ENCODE measurements at regions not wholly inside any gene's neighbourhood (a gene's known extent, or its start where the extent isn't known, plus 50 kb on each side); places are given as distances from the start of the nearest gene placed in this dataset.

DNA sequence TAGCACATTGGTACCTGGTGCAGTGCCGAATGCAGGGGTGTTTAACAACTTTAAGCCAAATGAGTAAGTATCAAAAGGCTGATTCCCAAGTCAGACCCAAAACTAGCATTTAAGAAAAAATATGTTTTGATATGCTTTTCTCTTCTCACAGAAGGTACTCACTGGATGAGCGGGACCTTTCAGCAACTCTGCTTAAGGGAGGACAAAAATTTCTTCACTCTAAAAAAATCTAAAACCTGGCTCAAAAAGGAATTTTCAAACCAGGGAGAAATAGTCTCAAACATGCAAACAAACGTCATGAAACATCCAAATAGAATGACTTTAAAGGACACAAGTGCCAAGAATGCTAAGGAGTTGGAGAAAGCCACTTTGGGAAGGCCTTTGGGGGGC lies 962.1 kb downstream of the KCNMA1 start:
- TF ChIP-seq EGR1 (IDR thresholded peaks at IDR 0.05) (no peak), RAD21 (IDR thresholded peaks at IDR 0.05; ENCODE audit: low read depth) (no peak), FOXM1 (IDR thresholded peaks at IDR 0.05; ENCODE audit: borderline replicate concordance, low read depth) (no peak), TAF1 (IDR thresholded peaks at IDR 0.05; ENCODE audit: low read depth) (no peak), MAX (IDR thresholded peaks at IDR 0.05) (no peak)
- TF ChIP-seq, protein P1, sequence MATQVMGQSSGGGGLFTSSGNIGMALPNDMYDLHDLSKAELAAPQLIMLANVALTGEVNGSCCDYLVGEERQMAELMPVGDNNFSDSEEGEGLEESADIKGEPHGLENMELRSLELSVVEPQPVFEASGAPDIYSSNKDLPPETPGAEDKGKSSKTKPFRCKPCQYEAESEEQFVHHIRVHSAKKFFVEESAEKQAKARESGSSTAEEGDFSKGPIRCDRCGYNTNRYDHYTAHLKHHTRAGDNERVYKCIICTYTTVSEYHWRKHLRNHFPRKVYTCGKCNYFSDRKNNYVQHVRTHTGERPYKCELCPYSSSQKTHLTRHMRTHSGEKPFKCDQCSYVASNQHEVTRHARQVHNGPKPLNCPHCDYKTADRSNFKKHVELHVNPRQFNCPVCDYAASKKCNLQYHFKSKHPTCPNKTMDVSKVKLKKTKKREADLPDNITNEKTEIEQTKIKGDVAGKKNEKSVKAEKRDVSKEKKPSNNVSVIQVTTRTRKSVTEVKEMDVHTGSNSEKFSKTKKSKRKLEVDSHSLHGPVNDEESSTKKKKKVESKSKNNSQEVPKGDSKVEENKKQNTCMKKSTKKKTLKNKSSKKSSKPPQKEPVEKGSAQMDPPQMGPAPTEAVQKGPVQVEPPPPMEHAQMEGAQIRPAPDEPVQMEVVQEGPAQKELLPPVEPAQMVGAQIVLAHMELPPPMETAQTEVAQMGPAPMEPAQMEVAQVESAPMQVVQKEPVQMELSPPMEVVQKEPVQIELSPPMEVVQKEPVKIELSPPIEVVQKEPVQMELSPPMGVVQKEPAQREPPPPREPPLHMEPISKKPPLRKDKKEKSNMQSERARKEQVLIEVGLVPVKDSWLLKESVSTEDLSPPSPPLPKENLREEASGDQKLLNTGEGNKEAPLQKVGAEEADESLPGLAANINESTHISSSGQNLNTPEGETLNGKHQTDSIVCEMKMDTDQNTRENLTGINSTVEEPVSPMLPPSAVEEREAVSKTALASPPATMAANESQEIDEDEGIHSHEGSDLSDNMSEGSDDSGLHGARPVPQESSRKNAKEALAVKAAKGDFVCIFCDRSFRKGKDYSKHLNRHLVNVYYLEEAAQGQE (IDR thresholded peaks at IDR 0.05; ENCODE audit: low read depth) = no peak

Measured in Ishikawa (cell line).